PC-9 (cell line): ENCODE measurements at regions not wholly inside any gene's neighbourhood (a gene's known extent, or its start where the extent isn't known, plus 50 kb on each side); places are given as distances from the start of the nearest gene placed in this dataset.

Experiments used
- CTCF ChIP-seq: fragments of 200-600 bp; sonication (generic); conservative IDR thresholded peaks from 2 replicates; pipeline ENCODE4 v1.6.1; 2017; ENCODE audit warnings: mixed run types, antibody characterized with exemption, mild to moderate bottlenecking, moderate library complexity
- EZH2 ChIP-seq: fragments of 200-600 bp; sonication (generic); IDR thresholded peaks from 2 replicates; pipeline ENCODE4 v1.8.0; 2017; ENCODE audit warnings: antibody characterized with exemption, low read depth

DNA sequence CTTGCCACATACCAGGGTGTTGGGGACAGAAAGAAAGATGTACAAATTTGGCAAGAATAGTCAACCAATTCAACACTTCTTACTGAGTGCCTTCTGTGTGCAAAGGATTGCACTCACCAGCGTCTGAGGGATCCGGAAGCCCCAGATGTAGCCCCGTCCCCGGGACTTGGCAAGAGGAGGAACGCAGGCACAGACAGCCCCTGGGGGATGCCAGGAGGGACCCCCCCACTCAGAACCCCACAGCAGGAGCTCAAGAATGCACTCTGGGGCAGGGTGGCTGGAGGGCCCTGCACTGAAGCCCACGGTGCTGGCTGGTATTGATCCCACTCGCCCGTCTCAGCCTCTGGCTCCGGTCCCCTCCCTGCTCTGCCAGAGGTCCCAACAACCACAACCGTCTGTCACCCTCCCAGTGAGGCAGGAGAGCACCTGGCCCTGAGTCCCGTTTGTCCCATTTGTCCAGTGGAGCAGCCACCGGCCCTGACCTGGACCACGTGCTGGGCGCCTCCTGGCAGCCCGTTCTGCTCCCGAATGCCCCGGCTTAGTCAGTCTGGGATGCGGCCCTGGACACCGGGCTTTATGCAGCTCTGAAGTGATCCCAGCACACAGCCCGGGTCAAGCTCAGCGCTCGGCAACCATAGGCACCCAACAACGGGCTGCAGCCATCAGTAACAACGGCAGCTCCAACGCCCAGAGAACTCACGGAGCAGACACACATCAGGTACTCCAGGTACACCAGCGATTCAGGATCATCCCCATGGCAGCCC is 128.7 kb downstream of the DLL1 start:
- TF ChIP-seq CTCF (no peak), EZH2 (no peak)
